Left lung (tissue), 4 donors: ENCODE measurements at regions not wholly inside any gene's neighbourhood (a gene's known extent, or its start where the extent isn't known, plus 50 kb on each side); places are given as distances from the start of the nearest gene placed in this dataset.

Experiments used
- ATAC-seq: fragments of 200-7000 bp; cut with Tn5 transposase; one replicate; pipeline ENCODE4 v1.9.1; 2020; ENCODE audit warnings: moderate library complexity
- DNase-seq, 4 donors: peaks; one replicate each; pipeline ENCODE4 v3.0.0-alpha.2; 2013 to 2020
- H3K27ac ChIP-seq, 2 donors: fragments of 200-600 bp; sonication (generic) in 1 of 2; one replicate each; pipeline versions ENCODE4 v1.5.0 to v1.8.0; 2020 to 2021
- H3K27me3 ChIP-seq, 2 donors: fragments of 200-600 bp; sonication (generic) in 1 of 2; one replicate each; pipeline versions ENCODE4 v1.5.0 to v1.8.0; 2020 to 2021
- H3K36me3 ChIP-seq, 2 donors: fragments of 200-600 bp; sonication (generic) in 1 of 2; one replicate each; pipeline versions ENCODE4 v1.5.0 to v1.8.0; 2020 to 2021
- H3K4me1 ChIP-seq, 2 donors: fragments of 200-600 bp; one replicate each; pipeline ENCODE4 v1.8.0; 2021
- H3K4me3 ChIP-seq, 2 donors: fragments of 200-600 bp; sonication (generic) in 1 of 2; one replicate each; pipeline versions ENCODE4 v1.5.0 to v1.8.0; 2020 to 2021; ENCODE audit warnings: mild to moderate bottlenecking in 1 of 2
- H3K9me3 ChIP-seq, 2 donors: fragments of 200-600 bp; sonication (generic) in 1 of 2; one replicate each; pipeline versions ENCODE4 v1.5.0 to v1.8.0; 2020 to 2021
- CTCF ChIP-seq, 2 donors: fragments of 200-600 bp; sonication (generic) in 1 of 2; IDR thresholded peaks; one replicate each; pipeline versions ENCODE4 v1.5.0 to v1.8.0; 2021; ENCODE audit warnings: antibody characterized with exemption in 2 of 2
- intact Hi-C, 2 donors: fragments of 100-400 bp; cut with DNase I; formaldehyde crosslinking; loops; one replicate each; pipeline versions ENCODE4 v1.11.2 to v1.14.2; 2022
- donor health status: DM: no; HTN: yes; CAD: no.
- donor health status: DM: no; HTN: no; CAD: no.

- Histone ChIP-seq H3K9me3 (peaks cover 0 to 2% of the 10 kb centered on the region in 2 donors), H3K36me3 (no peaks in the 10 kb centered on the region), H3K27me3 (no peaks in the 10 kb centered on the region), H3K4me3 (no peak overlapping the region), H3K4me1 (no peaks in the 10 kb centered on the region), H3K27ac (no peak overlapping the region)
- intact Hi-C loops: no loop called here
- no peak for TF ChIP-seq CTCF (IDR thresholded peaks at IDR 0.05)
- no peak for DNase-seq
- no peak for ATAC-seq
Measured at GRCh38 chr5:20536341-20536740, 548.3 kb upstream of the CDH18 start.

GRCh38 chr5:20528471-20528870 is 540.5 kb upstream of the CDH18 start:
- DNase-seq (no peak), ATAC-seq (no peak)
- Histone ChIP-seq H3K27me3 (no peaks in the 10 kb centered on the region), H3K36me3 (no peaks in the 10 kb centered on the region), H3K9me3 (peaks cover 0 to 11% of the 10 kb centered on the region in 2 donors), H3K4me3 (no peak overlapping the region), H3K4me1 (no peaks in the 10 kb centered on the region), H3K27ac (no peak overlapping the region)
- intact Hi-C loops: no loop called here
- TF ChIP-seq CTCF (IDR thresholded peaks at IDR 0.05): no peak

- Histone ChIP-seq H3K27me3 (no peaks in the 10 kb centered on the region), H3K4me1 (no peaks in the 10 kb centered on the region), H3K27ac (no peak overlapping the region), H3K4me3 (no peak overlapping the region), H3K36me3 (no peaks in the 10 kb centered on the region), H3K9me3 (peaks cover 0 to 11% of the 10 kb centered on the region in 2 donors)
- ATAC-seq (no peak), DNase-seq (no peak)
- TF ChIP-seq CTCF (IDR thresholded peaks at IDR 0.05): no peak
- intact Hi-C loops: no loop called here
Measured at GRCh38 chr5:20524991-20525529, 537.1 kb upstream of the CDH18 start.

- H3K27ac ChIP-seq: no peak overlapping the region
- no peak for ATAC-seq
- no peak for TF ChIP-seq CTCF (IDR thresholded peaks at IDR 0.05)
- intact Hi-C loops: no loop called here
- H3K27me3 ChIP-seq: no peaks in the 10 kb centered on the region
- peaks cover 0 to 17% of the 10 kb centered on the region in 2 donors for H3K9me3 ChIP-seq
- no peak for DNase-seq
- no peaks in the 10 kb centered on the region for H3K4me1 ChIP-seq
- H3K4me3 ChIP-seq: no peak overlapping the region
- no peaks in the 10 kb centered on the region for H3K36me3 ChIP-seq
Measured at GRCh38 chr5:20522905-20523482, 535.0 kb upstream of the CDH18 start.

GRCh38 chr5:20515606-20516005 is 527.6 kb upstream of the CDH18 start:
- DNase-seq (no peak), ATAC-seq (no peak)
- no peaks in the 10 kb centered on the region for H3K4me1 ChIP-seq
- no peak for TF ChIP-seq CTCF (IDR thresholded peaks at IDR 0.05)
- H3K4me3 ChIP-seq: no peak overlapping the region
- no peaks in the 10 kb centered on the region for H3K27me3 ChIP-seq
- H3K9me3 ChIP-seq: peaks cover 0 to 6% of the 10 kb centered on the region in 2 donors
- intact Hi-C loops: no loop called here
- H3K36me3 ChIP-seq: no peaks in the 10 kb centered on the region
- H3K27ac ChIP-seq: no peak overlapping the region
